ENCODE measurements at regions not wholly inside any gene's neighbourhood (a gene's known extent, or its start where the extent isn't known, plus 50 kb on each side); places are given as distances from the start of the nearest gene placed in this dataset.

DNA sequence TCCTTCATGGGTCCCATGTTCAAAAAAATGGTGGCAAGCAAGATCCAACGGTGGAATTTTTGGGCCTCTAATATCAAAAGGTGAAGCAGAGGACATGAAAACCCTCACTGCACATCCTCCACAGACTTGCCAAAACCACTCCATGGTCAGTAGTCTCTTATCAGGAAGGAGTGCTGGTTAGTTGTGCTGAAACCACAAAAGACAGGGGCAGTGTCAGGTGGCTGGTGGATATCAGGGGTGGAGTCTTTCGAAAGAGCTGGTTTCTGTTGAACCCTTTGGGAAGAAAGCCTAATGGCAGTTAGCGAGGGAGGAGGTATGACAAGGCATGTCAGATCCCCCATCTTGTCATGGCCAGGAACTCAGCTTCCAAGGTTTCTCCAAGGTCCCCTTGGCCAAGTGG, 395.9 kb upstream of the CAMK1G start:
- CTCF ChIA-PET: no interaction called here
- no peaks in the 10 kb centered on the region for H3K9me3 ChIP-seq (ENCODE audit: control insufficient read depth, insufficient read depth, low read depth, low read length)
- TF ChIP-seq TCF7L2 (IDR thresholded peaks at IDR 0.05; ENCODE audit: low read depth, low read length) (no peak), SIN3A (IDR thresholded peaks at IDR 0.05; ENCODE audit: borderline replicate concordance, insufficient read depth, low read depth, low read length) (no peak), POLR2AphosphoS5 (IDR thresholded peaks at IDR 0.05; ENCODE audit: low read depth, low read length) (no peak)
- TF ChIP-seq, protein P1, sequence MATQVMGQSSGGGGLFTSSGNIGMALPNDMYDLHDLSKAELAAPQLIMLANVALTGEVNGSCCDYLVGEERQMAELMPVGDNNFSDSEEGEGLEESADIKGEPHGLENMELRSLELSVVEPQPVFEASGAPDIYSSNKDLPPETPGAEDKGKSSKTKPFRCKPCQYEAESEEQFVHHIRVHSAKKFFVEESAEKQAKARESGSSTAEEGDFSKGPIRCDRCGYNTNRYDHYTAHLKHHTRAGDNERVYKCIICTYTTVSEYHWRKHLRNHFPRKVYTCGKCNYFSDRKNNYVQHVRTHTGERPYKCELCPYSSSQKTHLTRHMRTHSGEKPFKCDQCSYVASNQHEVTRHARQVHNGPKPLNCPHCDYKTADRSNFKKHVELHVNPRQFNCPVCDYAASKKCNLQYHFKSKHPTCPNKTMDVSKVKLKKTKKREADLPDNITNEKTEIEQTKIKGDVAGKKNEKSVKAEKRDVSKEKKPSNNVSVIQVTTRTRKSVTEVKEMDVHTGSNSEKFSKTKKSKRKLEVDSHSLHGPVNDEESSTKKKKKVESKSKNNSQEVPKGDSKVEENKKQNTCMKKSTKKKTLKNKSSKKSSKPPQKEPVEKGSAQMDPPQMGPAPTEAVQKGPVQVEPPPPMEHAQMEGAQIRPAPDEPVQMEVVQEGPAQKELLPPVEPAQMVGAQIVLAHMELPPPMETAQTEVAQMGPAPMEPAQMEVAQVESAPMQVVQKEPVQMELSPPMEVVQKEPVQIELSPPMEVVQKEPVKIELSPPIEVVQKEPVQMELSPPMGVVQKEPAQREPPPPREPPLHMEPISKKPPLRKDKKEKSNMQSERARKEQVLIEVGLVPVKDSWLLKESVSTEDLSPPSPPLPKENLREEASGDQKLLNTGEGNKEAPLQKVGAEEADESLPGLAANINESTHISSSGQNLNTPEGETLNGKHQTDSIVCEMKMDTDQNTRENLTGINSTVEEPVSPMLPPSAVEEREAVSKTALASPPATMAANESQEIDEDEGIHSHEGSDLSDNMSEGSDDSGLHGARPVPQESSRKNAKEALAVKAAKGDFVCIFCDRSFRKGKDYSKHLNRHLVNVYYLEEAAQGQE (IDR thresholded peaks at IDR 0.05; ENCODE audit: insufficient read depth in 1 of 2, low read depth in 2 of 2, low read length in 1 of 2): no peak
- TF ChIP-seq, protein P2, sequence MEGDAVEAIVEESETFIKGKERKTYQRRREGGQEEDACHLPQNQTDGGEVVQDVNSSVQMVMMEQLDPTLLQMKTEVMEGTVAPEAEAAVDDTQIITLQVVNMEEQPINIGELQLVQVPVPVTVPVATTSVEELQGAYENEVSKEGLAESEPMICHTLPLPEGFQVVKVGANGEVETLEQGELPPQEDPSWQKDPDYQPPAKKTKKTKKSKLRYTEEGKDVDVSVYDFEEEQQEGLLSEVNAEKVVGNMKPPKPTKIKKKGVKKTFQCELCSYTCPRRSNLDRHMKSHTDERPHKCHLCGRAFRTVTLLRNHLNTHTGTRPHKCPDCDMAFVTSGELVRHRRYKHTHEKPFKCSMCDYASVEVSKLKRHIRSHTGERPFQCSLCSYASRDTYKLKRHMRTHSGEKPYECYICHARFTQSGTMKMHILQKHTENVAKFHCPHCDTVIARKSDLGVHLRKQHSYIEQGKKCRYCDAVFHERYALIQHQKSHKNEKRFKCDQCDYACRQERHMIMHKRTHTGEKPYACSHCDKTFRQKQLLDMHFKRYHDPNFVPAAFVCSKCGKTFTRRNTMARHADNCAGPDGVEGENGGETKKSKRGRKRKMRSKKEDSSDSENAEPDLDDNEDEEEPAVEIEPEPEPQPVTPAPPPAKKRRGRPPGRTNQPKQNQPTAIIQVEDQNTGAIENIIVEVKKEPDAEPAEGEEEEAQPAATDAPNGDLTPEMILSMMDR (IDR thresholded peaks at IDR 0.05): no peak
- H3K27me3 ChIP-seq (ENCODE audit: control insufficient read depth, insufficient read depth, low read length): no peaks in the 10 kb centered on the region
- in situ Hi-C loops (cut with HindIII; ENCODE audit: low pct_unique_long_range_greater_than_20kb, low sequenced_read_pairs): no loop called here
- intact Hi-C loops (cut with micrococcal nuclease; ENCODE audit: unreplicated experiment): no loop called here
- BruUV-seq (replicated peaks): no TSS peak
- POLR2A ChIA-PET: no interaction called here
- no peak for ATAC-seq
- H3K4me3 ChIP-seq (ENCODE audit: low read depth in 2 of 2, low read length in 2 of 2): no peak overlapping the region
- no peak for DNase-seq (ENCODE audit: low read depth, low spot score)
- no peaks in the 10 kb centered on the region for H3K4me1 ChIP-seq (ENCODE audit: control insufficient read depth, insufficient read depth, low read length)
- no peak overlapping the region for H3K27ac ChIP-seq (ENCODE audit: low read length)
- H3K36me3 ChIP-seq (ENCODE audit: control insufficient read depth, insufficient read depth, low read length): no peaks in the 10 kb centered on the region

DNA sequence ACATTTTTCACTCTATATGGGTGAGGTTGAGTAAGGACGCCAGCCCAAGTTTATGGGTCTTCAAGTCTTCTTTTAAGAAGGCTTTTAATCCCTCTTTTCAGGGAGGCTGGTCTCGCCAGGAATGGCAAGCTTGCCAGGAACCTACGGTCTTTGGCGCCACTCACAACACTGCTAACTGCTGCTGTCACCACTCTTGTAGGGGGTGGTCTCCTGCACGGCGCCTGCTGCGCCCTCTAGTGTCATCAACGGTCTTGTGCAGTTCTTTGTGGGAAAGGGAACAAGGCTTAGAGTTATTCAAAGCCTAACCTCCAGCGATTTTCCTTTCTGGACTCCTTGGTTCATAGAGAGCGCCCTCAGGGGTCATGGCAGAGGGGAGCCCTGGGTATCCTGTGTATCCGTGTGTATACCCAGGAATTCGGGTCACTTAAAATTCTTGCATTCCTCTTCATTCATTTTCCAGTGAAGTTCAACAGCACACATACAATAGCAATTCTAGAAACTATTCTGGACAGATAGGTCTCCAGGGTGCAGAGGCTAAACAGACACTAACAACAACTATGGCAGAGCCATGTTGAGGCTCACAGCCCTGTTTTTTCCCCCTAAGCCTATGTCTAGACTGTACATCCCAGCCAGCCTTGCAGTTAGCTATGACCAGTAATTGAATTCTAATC, 392.8 kb upstream of the CAMK1G start:
- peaks cover 5% of the 10 kb centered on the region; the same call in 1 of the 2 replicates for H3K9me3 ChIP-seq (ENCODE audit: control insufficient read depth, insufficient read depth, low read depth, low read length)
- in situ Hi-C loops (cut with HindIII; ENCODE audit: low pct_unique_long_range_greater_than_20kb, low sequenced_read_pairs) (no loop called here), intact Hi-C loops (cut with micrococcal nuclease; ENCODE audit: unreplicated experiment) (no loop called here)
- CTCF ChIA-PET: no interaction called here
- no peaks in the 10 kb centered on the region for H3K27me3 ChIP-seq (ENCODE audit: control insufficient read depth, insufficient read depth, low read length)
- ATAC-seq (no peak), DNase-seq (ENCODE audit: low read depth, low spot score) (peak; percentile 17)
- H3K4me3 ChIP-seq (ENCODE audit: low read depth in 2 of 2, low read length in 2 of 2): no peak overlapping the region
- POLR2A ChIA-PET: no interaction called here
- H3K36me3 ChIP-seq (ENCODE audit: control insufficient read depth, insufficient read depth, low read length): no peaks in the 10 kb centered on the region
- H3K27ac ChIP-seq (ENCODE audit: low read length): no peak overlapping the region
- H3K4me1 ChIP-seq (ENCODE audit: control insufficient read depth, insufficient read depth, low read length): no peaks in the 10 kb centered on the region
- TF ChIP-seq TCF7L2 (IDR thresholded peaks at IDR 0.05; ENCODE audit: low read depth, low read length): no peak
- TF ChIP-seq POLR2AphosphoS5 (IDR thresholded peaks at IDR 0.05; ENCODE audit: low read depth, low read length): no peak
- TF ChIP-seq, protein P2 (IDR thresholded peaks at IDR 0.05): peak; percentile 66
- BruUV-seq (replicated peaks): no TSS peak
